Ishikawa (cell line): ENCODE measurements at regions not wholly inside any gene's neighbourhood (a gene's known extent, or its start where the extent isn't known, plus 50 kb on each side); places are given as distances from the start of the nearest gene placed in this dataset.

Experiments used
- CREB1 ChIP-seq: IDR thresholded peaks from 2 replicates; pipeline ENCODE4 v1.6.1; 2012; ENCODE audit warnings: low read depth
- EGR1 ChIP-seq: IDR thresholded peaks from 2 replicates; pipeline ENCODE4 v1.6.1; 2012
- EP300 ChIP-seq: IDR thresholded peaks from 2 replicates; pipeline ENCODE4 v1.6.1; 2012; ENCODE audit warnings: borderline replicate concordance
- NFIC ChIP-seq: IDR thresholded peaks from 2 replicates; pipeline ENCODE4 v1.6.1; 2012
- TAF1 ChIP-seq: IDR thresholded peaks from 2 replicates; pipeline ENCODE4 v1.6.1; 2012; ENCODE audit warnings: low read depth, mild to moderate bottlenecking
- TF ChIP-seq, protein P1 (sequence below): IDR thresholded peaks from 2 replicates; pipeline ENCODE4 v1.6.1; 2012

DNA sequence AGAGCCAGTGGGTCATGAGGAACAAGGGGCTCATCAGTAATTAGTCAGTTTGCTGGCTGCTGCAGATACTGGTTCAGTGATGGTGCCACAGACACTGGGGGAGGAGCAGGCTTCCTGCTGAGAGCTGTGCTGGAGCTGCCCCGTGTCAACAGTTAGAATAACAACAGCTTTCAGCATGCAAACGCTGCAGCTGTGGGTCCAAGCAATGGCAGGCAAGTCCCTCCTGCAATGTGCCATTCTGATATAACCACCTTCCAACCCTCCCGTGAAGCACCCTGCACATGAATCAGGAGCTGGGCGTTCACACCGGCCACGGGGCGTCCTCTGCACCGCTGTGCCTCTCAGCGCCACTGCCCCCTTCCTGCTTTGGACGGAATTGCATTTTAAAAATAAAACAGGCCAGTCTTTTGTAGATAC is 258.4 kb upstream of the SFSWAP start:
- TF ChIP-seq NFIC (no peak), CREB1 (no peak), EGR1 (no peak), TAF1 (no peak), EP300 (no peak)
- TF ChIP-seq, protein P1, sequence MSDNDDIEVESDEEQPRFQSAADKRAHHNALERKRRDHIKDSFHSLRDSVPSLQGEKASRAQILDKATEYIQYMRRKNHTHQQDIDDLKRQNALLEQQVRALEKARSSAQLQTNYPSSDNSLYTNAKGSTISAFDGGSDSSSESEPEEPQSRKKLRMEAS, result no peak
